IMR-90 (cell line): ENCODE measurements at regions not wholly inside any gene's neighbourhood (a gene's known extent, or its start where the extent isn't known, plus 50 kb on each side); places are given as distances from the start of the nearest gene placed in this dataset.

Source experiments
- ATAC-seq: fragments of 200-7000 bp; cut with Tn5 transposase; 2 replicates; pipeline ENCODE4 v1.9.1; 2020; ENCODE audit warnings: low read depth, mild to moderate bottlenecking, moderate library complexity
- BruUV-seq: library from RNA; stranded (reverse); fragments of 400-500 nt; replicated peaks from 2 replicates; lab custom pipeline; 2021; lab: Mats Ljungman, UMichigan
- CTCF ChIA-PET: fragments of 300-600 bp; formaldehyde crosslinking; extraction: SDS; loops from one replicate; lab custom pipeline; 2021; ENCODE audit warnings: antibody characterized with exemption; lab: Yijun Ruan, JAX
- POLR2A ChIA-PET: fragments of 300-600 bp; sonication (Branson Sonifier 250); formaldehyde crosslinking; loops from one replicate; lab custom pipeline; 2022; ENCODE audit warnings: antibody characterized with exemption; ENCODE audit not compliant: unreplicated experiment; lab: Charles Lee
- DNase-seq: peaks from one replicate; pipeline ENCODE4 v3.0.0; 2013
- H2AFZ ChIP-seq: replicated peaks from 2 replicates; pipeline ENCODE3; 2013; ENCODE audit warnings: low read length, mild to moderate bottlenecking; ENCODE audit not compliant: poor library complexity
- H2AK5ac ChIP-seq: 2 replicates; pipeline ENCODE4 v1.6.1; 2013; ENCODE audit warnings: low read depth, low read length, inconsistent platforms
- H2AK9ac ChIP-seq: replicated peaks from 2 replicates; pipeline ENCODE3; 2013; ENCODE audit warnings: mild to moderate bottlenecking, low read depth, low read length, moderate library complexity; ENCODE audit not compliant: poor library complexity
- H2BK120ac ChIP-seq: 2 replicates; pipeline ENCODE4 v1.6.1; 2013; ENCODE audit warnings: low read depth, low read length, inconsistent platforms
- H2BK15ac ChIP-seq: 3 replicates; pipeline ENCODE4 v1.6.1; 2013; ENCODE audit warnings: low read depth, low read length, inconsistent platforms
- H2BK20ac ChIP-seq: 2 replicates; pipeline ENCODE4 v1.6.1; 2013; ENCODE audit warnings: low read depth, mild to moderate bottlenecking, inconsistent platforms, low read length, moderate library complexity
- H2BK5ac ChIP-seq: 2 replicates; pipeline ENCODE4 v1.6.1; 2013; ENCODE audit warnings: mild to moderate bottlenecking, low read depth, low read length, inconsistent platforms; ENCODE audit not compliant: poor library complexity, severe bottlenecking
- H3K14ac ChIP-seq: replicated peaks from 2 replicates; pipeline ENCODE4 v1.6.1; 2013; ENCODE audit warnings: low read depth, low read length, inconsistent platforms
- H3K18ac ChIP-seq: 2 replicates; pipeline ENCODE4 v1.6.1; 2013; ENCODE audit warnings: low read depth, low read length, control low read depth
- H3K23ac ChIP-seq: 2 replicates; pipeline ENCODE4 v1.6.1; 2013; ENCODE audit warnings: low read depth, low read length, inconsistent platforms
- H3K27ac ChIP-seq: 2 replicates; pipeline ENCODE4 v1.5.1; 2013; ENCODE audit warnings: mild to moderate bottlenecking, control low read depth, low read length; ENCODE audit not compliant: insufficient read depth
- H3K27me3 ChIP-seq: 2 replicates; pipeline ENCODE4 v1.6.1; 2013; ENCODE audit warnings: low read length; ENCODE audit not compliant: control insufficient read depth, insufficient read depth
- H3K36me3 ChIP-seq: 2 replicates; pipeline ENCODE4 v1.6.1; 2013; ENCODE audit warnings: low read length, mixed read lengths; ENCODE audit not compliant: control insufficient read depth, insufficient read depth
- H3K4ac ChIP-seq: 2 replicates; pipeline ENCODE4 v1.6.1; 2013; ENCODE audit warnings: low read depth, low read length, inconsistent platforms
- H3K4me1 ChIP-seq: 2 replicates; pipeline ENCODE4 v1.6.1; 2013; ENCODE audit warnings: low read length, mixed read lengths; ENCODE audit not compliant: control insufficient read depth, insufficient read depth
- H3K4me2 ChIP-seq: 2 replicates; pipeline ENCODE4 v1.6.1; 2013; ENCODE audit warnings: low read depth, mild to moderate bottlenecking, control low read depth, low read length, moderate library complexity
- H3K4me3 ChIP-seq: 2 replicates; pipeline ENCODE4 v1.5.1; 2013; ENCODE audit warnings: low read depth, mild to moderate bottlenecking, control low read depth, low read length, moderate library complexity; ENCODE audit not compliant: insufficient read depth
- H3K56ac ChIP-seq: 2 replicates; pipeline ENCODE4 v1.6.1; 2013; ENCODE audit warnings: low read length, inconsistent platforms; ENCODE audit not compliant: insufficient read depth; ENCODE audit errors: extremely low read depth
- H3K79me1 ChIP-seq, 2 experiments: 2 replicates each; pipeline ENCODE4 v1.6.1; 2013; ENCODE audit warnings: low read length in 2 of 2, inconsistent platforms in 1 of 2, low read depth in 1 of 2
- H3K9ac ChIP-seq: 2 replicates; pipeline ENCODE4 v1.6.1; 2013; ENCODE audit warnings: low read depth, low read length, control low read depth
- H3K9me1 ChIP-seq: 2 replicates; pipeline ENCODE4 v1.6.1; 2013; ENCODE audit warnings: low read length, inconsistent platforms; ENCODE audit not compliant: insufficient read depth
- H3K9me3 ChIP-seq: 2 replicates; pipeline ENCODE4 v1.6.1; 2013; ENCODE audit warnings: low read length; ENCODE audit not compliant: control insufficient read depth, insufficient read depth
- H4K20me1 ChIP-seq: 2 replicates; pipeline ENCODE4 v1.6.1; 2013; ENCODE audit warnings: low read length, inconsistent platforms; ENCODE audit not compliant: insufficient read depth
- H4K5ac ChIP-seq: 2 replicates; pipeline ENCODE4 v1.6.1; 2013; ENCODE audit warnings: mild to moderate bottlenecking, low read depth, low read length, control low read depth
- H4K8ac ChIP-seq, 2 experiments: 2 replicates each; pipeline ENCODE4 v1.6.1; 2013; ENCODE audit warnings: low read depth in 2 of 2, low read length in 2 of 2, control low read depth in 1 of 2, inconsistent platforms in 1 of 2
- H4K91ac ChIP-seq: 2 replicates; pipeline ENCODE4 v1.6.1; 2013; ENCODE audit warnings: low read depth, low read length, inconsistent platforms; ENCODE audit not compliant: insufficient read depth
- BHLHE40 ChIP-seq: fragments of 150-350 bp; IDR thresholded peaks from 2 replicates; pipeline ENCODE4 v1.6.1; 2016; ENCODE audit warnings: mild to moderate bottlenecking, low read depth, low read length
- CEBPB ChIP-seq: IDR thresholded peaks from 2 replicates; pipeline ENCODE4 v1.6.1; 2012; ENCODE audit warnings: low read depth, low read length, improper control_type of control experiment
- CHD1 ChIP-seq: IDR thresholded peaks from 2 replicates; pipeline ENCODE4 v1.6.1; 2012; ENCODE audit warnings: low read depth, low read length, improper control_type of control experiment
- CTCF ChIP-seq: conservative IDR thresholded peaks from 2 replicates; pipeline ENCODE4 v1.5.1; 2012; ENCODE audit warnings: mild to moderate bottlenecking, low read depth, low read length, improper control_type of control experiment
- ELK1 ChIP-seq: fragments of 150-350 bp; IDR thresholded peaks from 2 replicates; pipeline ENCODE4 v1.6.1; 2016; ENCODE audit warnings: low read depth, mild to moderate bottlenecking, low read length, moderate library complexity, borderline replicate concordance
- FOS ChIP-seq: fragments of 150-350 bp; IDR thresholded peaks from 2 replicates; pipeline ENCODE4 v1.6.1; 2016; ENCODE audit warnings: low read depth, low read length
- MAFK ChIP-seq: IDR thresholded peaks from 2 replicates; pipeline ENCODE4 v1.6.1; 2012; ENCODE audit warnings: low read depth, low read length, improper control_type of control experiment
- MAZ ChIP-seq: IDR thresholded peaks from 2 replicates; pipeline ENCODE4 v1.6.1; 2012; ENCODE audit warnings: low read depth, mild to moderate bottlenecking, low read length, improper control_type of control experiment, moderate library complexity, borderline replicate concordance
- MXI1 ChIP-seq: IDR thresholded peaks from 2 replicates; pipeline ENCODE4 v1.6.1; 2012; ENCODE audit warnings: low read depth, mild to moderate bottlenecking, low read length, moderate library complexity, borderline replicate concordance
- NFE2L2 ChIP-seq: fragments of 150-350 bp; IDR thresholded peaks from 2 replicates; pipeline ENCODE4 v1.6.1; 2016; ENCODE audit warnings: low read depth, mild to moderate bottlenecking, low read length
- POLR2A ChIP-seq: IDR thresholded peaks from 2 replicates; pipeline ENCODE4 v1.6.1; 2012; ENCODE audit warnings: mild to moderate bottlenecking, low read depth, low read length
- RAD21 ChIP-seq: IDR thresholded peaks from 2 replicates; pipeline ENCODE4 v1.6.1; 2012; ENCODE audit warnings: low read length, improper control_type of control experiment
- RCOR1 ChIP-seq: IDR thresholded peaks from 2 replicates; pipeline ENCODE4 v1.6.1; 2012; ENCODE audit warnings: mild to moderate bottlenecking, low read length, improper control_type of control experiment; ENCODE audit not compliant: insufficient replicate concordance
- RFX5 ChIP-seq: IDR thresholded peaks from 2 replicates; pipeline ENCODE4 v1.8.0; 2012; ENCODE audit warnings: low read depth, mild to moderate bottlenecking, low read length, moderate library complexity
- SMC3 ChIP-seq: fragments of 150-350 bp; IDR thresholded peaks from 2 replicates; pipeline ENCODE4 v1.6.1; 2016; ENCODE audit warnings: low read depth, mild to moderate bottlenecking, antibody characterized with exemption, low read length, moderate library complexity
- WGBS, 2 experiments: methylation state at CpG; one replicate each; pipeline versions ENCODE4 v1.1.5 to v1.1.7; 2013; ENCODE audit warnings: missing lambda C conversion rate in 2 of 2; ENCODE audit not compliant: insufficient read length in 1 of 2; ENCODE audit errors: extremely low coverage in 2 of 2; 5-methylcytosine and 5-hydroxymethylcytosine counted together
- dilution Hi-C: fragments of 300-500 bp; cut with HindIII; formaldehyde crosslinking; loops from one replicate; pipeline ENCODE4 v1.14.3; 2018; ENCODE audit warnings: low sequenced_read_pairs; ENCODE audit not compliant: unreplicated experiment
- in situ Hi-C: fragments of 300-500 bp; cut with MboI; formaldehyde crosslinking; loops from 3 replicates; pipeline ENCODE4 v1.14.3; 2019; ENCODE audit warnings: low sequenced_read_pairs, inconsistent platforms, mixed read lengths
- intact Hi-C: fragments of 100-400 bp; cut with micrococcal nuclease; formaldehyde crosslinking; loops from 2 replicates; pipeline ENCODE4 v1.10.0; 2022
- TF ChIP-seq, protein P1 (sequence below): fragments of 150-350 bp; IDR thresholded peaks from 2 replicates; pipeline ENCODE4 v1.6.1; 2017; ENCODE audit warnings: mild to moderate bottlenecking, antibody characterized with exemption, low read length, low read depth

- dilution Hi-C loops (no loop called here), intact Hi-C loops (no loop called here), in situ Hi-C loops (no loop called here)
- H3K56ac ChIP-seq, result no peak overlapping the region
- no peak overlapping the region for H3K23ac ChIP-seq
- 0 out of 2 replicates have a peak overlapping the region, but pooled peaks have one; percentile 20 for H3K14ac ChIP-seq
- no TSS peak for BruUV-seq
- no peak overlapping the region for H2AK5ac ChIP-seq
- H3K4me2 ChIP-seq, result no peak overlapping the region
- H3K9ac ChIP-seq, result no peak overlapping the region
- H3K36me3 ChIP-seq, result no peaks in the 10 kb centered on the region
- H3K27me3 ChIP-seq, result no peaks in the 10 kb centered on the region
- no peak overlapping the region for H2BK5ac ChIP-seq
- no peaks in the 10 kb centered on the region for H3K9me1 ChIP-seq
- H3K79me1 ChIP-seq, result no peaks in the 10 kb centered on the region
- H3K9me3 ChIP-seq, result no peaks in the 10 kb centered on the region; the same call in 1 of the 2 replicates
- no peaks in the 10 kb centered on the region for H3K4me1 ChIP-seq
- H2BK15ac ChIP-seq, result no peak overlapping the region
- no peak overlapping the region for H2BK120ac ChIP-seq
- H4K5ac ChIP-seq, result no peak overlapping the region
- no peak overlapping the region for H2BK20ac ChIP-seq
- no CpG with 5 or more reads among the region's 7 CpGs for WGBS, 2 experiments
- ATAC-seq (no peak), DNase-seq (no peak)
- TF ChIP-seq SMC3 (no peak), MXI1 (no peak), RCOR1 (no peak), CEBPB (no peak), CTCF (no peak), ELK1 (no peak), CHD1 (no peak), BHLHE40 (no peak), RAD21 (no peak), MAFK (no peak), FOS (no peak), POLR2A (no peak), RFX5 (no peak), MAZ (no peak), NFE2L2 (no peak)
- TF ChIP-seq, protein P1, sequence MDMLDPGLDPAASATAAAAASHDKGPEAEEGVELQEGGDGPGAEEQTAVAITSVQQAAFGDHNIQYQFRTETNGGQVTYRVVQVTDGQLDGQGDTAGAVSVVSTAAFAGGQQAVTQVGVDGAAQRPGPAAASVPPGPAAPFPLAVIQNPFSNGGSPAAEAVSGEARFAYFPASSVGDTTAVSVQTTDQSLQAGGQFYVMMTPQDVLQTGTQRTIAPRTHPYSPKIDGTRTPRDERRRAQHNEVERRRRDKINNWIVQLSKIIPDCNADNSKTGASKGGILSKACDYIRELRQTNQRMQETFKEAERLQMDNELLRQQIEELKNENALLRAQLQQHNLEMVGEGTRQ, result no peak
- H2AK9ac ChIP-seq, result no peak overlapping the region
- H2AFZ ChIP-seq, result peak overlapping the region; percentile 67
- no peak overlapping the region; a peak in 1 of 4 replicates for H4K8ac ChIP-seq
- H3K4me3 ChIP-seq, result no peak overlapping the region
- H4K91ac ChIP-seq, result no peak overlapping the region
- CTCF ChIA-PET, result no interaction called here
- no peaks in the 10 kb centered on the region for H4K20me1 ChIP-seq
- POLR2A ChIA-PET, result interaction anchor here (0.5 kb wide), 1 partner anchor 9 kb away, joined by 3 read pairs; no protein-coding TSS in a partner anchor
- H3K18ac ChIP-seq, result no peak overlapping the region
- no peak overlapping the region for H3K4ac ChIP-seq
- H3K27ac ChIP-seq, result no peak overlapping the region
Measured at GRCh38 chr6:139429580-139430145, 55.2 kb upstream of the CITED2 start.
